Body of pancreas (tissue), 4 donors: ENCODE measurements at regions not wholly inside any gene's neighbourhood (a gene's known extent, or its start where the extent isn't known, plus 50 kb on each side); places are given as distances from the start of the nearest gene placed in this dataset.

Source experiments
- ATAC-seq: fragments of 150-250 bp; one replicate; pipeline ENCODE4 v1.9.1; 2016
- DNase-seq, 4 donors: peaks; one replicate each; pipeline ENCODE4 v3.0.0-alpha.2; 2019
- H3K27ac ChIP-seq, 4 donors: fragments of 200-600 bp; sonication (generic); 1 replicate in 3 of 4; 2 replicates in 1 of 4; pipeline versions ENCODE4 v1.5.1 to v1.6.1; 2016 to 2019; ENCODE audit warnings: mild to moderate bottlenecking in 1 of 4, mixed read lengths in 1 of 4, moderate library complexity in 1 of 4
- H3K27me3 ChIP-seq, 2 donors: fragments of 200-600 bp; sonication (generic); one replicate each; pipeline ENCODE4 v1.6.0; 2016; ENCODE audit warnings: mild to moderate bottlenecking in 1 of 2
- H3K36me3 ChIP-seq, 2 donors: fragments of 200-600 bp; sonication (generic); replicated peaks in 1 of 2; 2 replicates each; pipeline ENCODE4 v1.5.1; 2016; ENCODE audit warnings: low read depth in 2 of 2; ENCODE audit not compliant: insufficient read depth in 1 of 2
- H3K4me1 ChIP-seq: fragments of 200-600 bp; sonication (generic); one replicate; pipeline ENCODE4 v1.6.0; 2016
- H3K4me3 ChIP-seq, 2 donors: fragments of 200-600 bp; sonication (generic); 1 replicate in 1 of 2; 2 replicates in 1 of 2; pipeline ENCODE4 v1.5.1; 2016 to 2019
- H3K9me3 ChIP-seq, 3 donors: fragments of 200-600 bp; sonication (generic); 1 replicate in 2 of 3; 2 replicates in 1 of 3; pipeline ENCODE4 v1.5.1; 2016
- CTCF ChIP-seq, 7 experiments: fragments of 450-650 bp in 4 of 7; fragments of 200-600 bp in 3 of 7; sonication (generic) in 3 of 7; IDR thresholded peaks; one replicate each; pipeline ENCODE4 v1.5.1; 2016 to 2019; ENCODE audit warnings: antibody characterized with exemption in 7 of 7
- POLR2A ChIP-seq, 3 donors: fragments of 450-650 bp; IDR thresholded peaks; one replicate each; pipeline ENCODE4 v1.6.1; 2016; ENCODE audit warnings: antibody characterized with exemption in 3 of 3, mild to moderate bottlenecking in 2 of 3
- WGBS, 2 donors: methylation state at CpG; one replicate each; pipeline ENCODE4 v1.1.5; 2017; 5-methylcytosine and 5-hydroxymethylcytosine counted together
- intact Hi-C: fragments of 100-400 bp; cut with DNase I; formaldehyde crosslinking; loops from one replicate; pipeline ENCODE4 v1.15.1; 2023

GRCh38 chr7:152924238-152924637 lies 164.7 kb downstream of the ACTR3B start:
- Histone ChIP-seq H3K9me3 (no peaks in the 10 kb centered on the region), H3K4me3 (no peak overlapping the region), H3K27ac (no peak overlapping the region), H3K4me1 (peaks cover 14% of the 10 kb centered on the region), H3K36me3 (no peaks in the 10 kb centered on the region), H3K27me3 (no peaks in the 10 kb centered on the region)
- DNase-seq (no peak), ATAC-seq (no peak)
- TF ChIP-seq POLR2A (IDR thresholded peaks at IDR 0.05) (no peak), CTCF (IDR thresholded peaks at IDR 0.05) (no peak)
- intact Hi-C loops = no loop called here
- WGBS, 2 donors = 63 to 84% methylated on average over 6 of the region's 6 CpGs

- DNase-seq (no peak), ATAC-seq (no peak)
- no peaks in the 10 kb centered on the region for H3K9me3 ChIP-seq
- intact Hi-C loops = no loop called here
- H3K27me3 ChIP-seq = no peaks in the 10 kb centered on the region
- peaks cover 14% of the 10 kb centered on the region for H3K4me1 ChIP-seq
- H3K4me3 ChIP-seq = peak overlapping the region in 1 of 2 donors; percentile 18
- H3K36me3 ChIP-seq = no peaks in the 10 kb centered on the region
- peak overlapping the region in 2 of 4 donors; percentile 13 to 47 for H3K27ac ChIP-seq
- WGBS, 2 donors = 16 to 29% methylated on average over 23 to 33 of the region's 33 CpGs
- no peak for TF ChIP-seq POLR2A (IDR thresholded peaks at IDR 0.05)
- TF ChIP-seq CTCF (IDR thresholded peaks at IDR 0.05) = no peak
Measured at GRCh38 chr7:152924826-152925411, 165.4 kb downstream of the ACTR3B start.

GRCh38 chr7:152925412-152926147 lies 166.0 kb downstream of the ACTR3B start:
- H3K27ac ChIP-seq = peak overlapping the region in 3 of 4 donors; percentile 5 to 47 (median 13)
- peak in 2 of 3 donors; percentile 16 to 32 for TF ChIP-seq POLR2A (IDR thresholded peaks at IDR 0.05)
- peak in 2 of 7 experiments; percentile 11 to 15 for TF ChIP-seq CTCF (IDR thresholded peaks at IDR 0.05)
- DNase-seq (peak in 2 of 4 donors; percentile 33 to 34), ATAC-seq (peak; percentile 79)
- no peaks in the 10 kb centered on the region for H3K36me3 ChIP-seq
- H3K4me1 ChIP-seq = peaks cover 14% of the 10 kb centered on the region
- peak overlapping the region in 1 of 2 donors; percentile 18 for H3K4me3 ChIP-seq
- H3K9me3 ChIP-seq = no peaks in the 10 kb centered on the region
- H3K27me3 ChIP-seq = no peaks in the 10 kb centered on the region
- WGBS, 2 donors = 1 to 4% methylated on average over 14 to 65 of the region's 74 CpGs
- intact Hi-C loops = no loop called here

- no peak for TF ChIP-seq POLR2A (IDR thresholded peaks at IDR 0.05)
- TF ChIP-seq CTCF (IDR thresholded peaks at IDR 0.05) = no peak
- Histone ChIP-seq H3K4me1 (no peaks in the 10 kb centered on the region), H3K27ac (no peak overlapping the region), H3K27me3 (no peaks in the 10 kb centered on the region), H3K36me3 (no peaks in the 10 kb centered on the region), H3K9me3 (no peaks in the 10 kb centered on the region), H3K4me3 (no peak overlapping the region)
- no peak for ATAC-seq
- no peak for DNase-seq
- 79 to 85% methylated on average over 6 of the region's 6 CpGs for WGBS, 2 donors
- intact Hi-C loops = no loop called here
Measured at GRCh38 chr7:152931633-152932032, 172.1 kb downstream of the ACTR3B start.
